ENCODE measurements at regions not wholly inside any gene's neighbourhood (a gene's known extent, or its start where the extent isn't known, plus 50 kb on each side); places are given as distances from the start of the nearest gene placed in this dataset.

DNA sequence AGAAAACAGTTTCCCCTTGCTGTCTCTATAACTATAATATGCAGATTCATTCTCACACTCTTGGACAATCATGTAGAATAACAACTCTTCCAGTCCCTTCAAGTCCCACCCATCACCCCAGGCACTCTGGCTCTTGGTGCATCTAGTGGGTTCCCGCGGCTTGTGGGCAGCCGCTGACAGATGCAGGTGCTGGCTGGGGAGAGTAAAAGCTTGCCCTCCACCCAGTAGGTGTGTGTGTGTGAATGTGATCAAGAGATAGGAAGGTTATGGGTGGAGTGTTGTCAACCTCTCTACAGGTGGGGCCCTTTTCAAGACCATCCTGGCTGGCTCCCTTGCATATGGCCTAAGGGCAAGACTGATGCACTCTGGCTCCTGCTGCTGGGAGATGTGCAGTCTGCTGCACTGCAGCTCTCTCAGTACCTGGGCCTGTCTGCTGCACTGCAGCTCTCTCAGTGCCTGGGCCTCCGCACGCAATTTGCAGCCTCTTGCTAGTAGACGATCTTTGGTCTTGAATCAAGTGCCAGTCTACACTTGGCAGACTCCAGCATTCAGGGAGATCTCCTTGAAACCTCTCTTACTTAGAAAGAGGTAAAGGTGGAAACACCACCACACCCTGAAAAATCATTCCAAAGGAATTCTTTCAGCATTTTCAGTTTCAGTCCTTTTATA, 189.7 kb upstream of the GDNF start:
- DNase-seq (ENCODE audit: low spot score), result no peak

GRCh38 chr5:38023799-38024198, 184.0 kb upstream of the GDNF start:
- no peak for DNase-seq (ENCODE audit: low spot score)

DNA sequence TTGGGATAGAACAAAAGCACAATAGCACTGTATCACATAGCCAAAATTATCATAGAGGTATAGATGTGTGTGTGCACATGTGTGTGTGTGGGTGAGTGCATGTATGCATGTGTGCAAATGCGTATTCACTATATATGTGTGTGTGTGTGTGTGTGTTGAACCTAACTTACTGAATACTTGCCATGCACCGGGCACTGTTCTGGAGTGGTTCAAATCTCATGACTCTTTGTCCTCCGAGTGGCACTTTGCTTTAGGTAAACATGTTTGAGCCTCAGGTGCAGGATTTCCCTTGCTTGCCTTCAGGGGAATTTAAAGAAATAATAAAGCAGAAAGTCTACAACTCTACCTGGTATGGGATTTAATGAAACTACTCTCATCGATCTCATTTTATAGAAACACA, 183.5 kb upstream of the GDNF start:
- DNase-seq (ENCODE audit: low spot score), result no peak

DNA sequence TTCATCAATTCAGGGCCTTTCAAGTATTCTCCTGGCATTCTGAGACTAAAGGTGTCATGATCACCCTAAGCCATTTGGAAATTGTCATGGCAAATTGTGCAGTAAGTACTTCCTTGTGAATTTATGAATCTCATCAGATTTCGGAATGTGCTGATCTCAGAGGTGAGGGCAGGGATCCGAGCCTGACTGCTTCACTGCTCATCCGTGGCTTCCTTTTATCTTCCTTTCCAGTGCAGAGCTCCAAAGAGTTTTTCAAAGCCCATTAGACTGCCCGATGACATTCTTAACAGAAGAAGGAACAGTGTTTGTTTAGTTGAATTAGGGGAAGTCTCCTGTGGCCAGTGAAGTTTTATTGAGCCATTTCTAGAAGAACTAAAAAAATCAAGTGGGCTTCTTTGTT, 182.8 kb upstream of the GDNF start:
- DNase-seq (ENCODE audit: low spot score), result no peak

DNA sequence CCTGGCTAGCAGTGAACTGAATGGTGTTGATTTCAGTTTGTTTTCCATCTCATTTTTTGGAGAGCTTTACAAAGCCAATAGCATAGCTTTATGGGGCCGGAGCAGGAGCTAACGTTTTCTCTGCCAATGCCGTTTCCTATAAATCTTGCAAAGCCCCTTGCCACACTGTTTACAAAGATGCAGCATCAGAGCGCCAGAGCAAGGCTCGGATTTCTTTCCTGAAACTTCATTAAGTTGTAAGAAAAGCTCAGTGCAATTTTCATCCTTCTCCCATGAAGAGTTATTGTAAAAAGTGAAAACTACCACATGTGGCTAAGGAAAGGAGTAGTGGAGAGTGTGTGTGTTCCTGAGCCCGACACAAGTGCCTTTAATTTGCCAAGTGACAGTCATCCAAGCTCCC, 178.2 kb upstream of the GDNF start:
- DNase-seq (ENCODE audit: low spot score), result no peak

- DNase-seq (ENCODE audit: low spot score), result no peak
Measured at GRCh38 chr5:38013107-38013506, 173.3 kb upstream of the GDNF start.

- DNase-seq (ENCODE audit: low spot score), result no peak
Measured at GRCh38 chr5:38011668-38012188, 171.9 kb upstream of the GDNF start.

DNA sequence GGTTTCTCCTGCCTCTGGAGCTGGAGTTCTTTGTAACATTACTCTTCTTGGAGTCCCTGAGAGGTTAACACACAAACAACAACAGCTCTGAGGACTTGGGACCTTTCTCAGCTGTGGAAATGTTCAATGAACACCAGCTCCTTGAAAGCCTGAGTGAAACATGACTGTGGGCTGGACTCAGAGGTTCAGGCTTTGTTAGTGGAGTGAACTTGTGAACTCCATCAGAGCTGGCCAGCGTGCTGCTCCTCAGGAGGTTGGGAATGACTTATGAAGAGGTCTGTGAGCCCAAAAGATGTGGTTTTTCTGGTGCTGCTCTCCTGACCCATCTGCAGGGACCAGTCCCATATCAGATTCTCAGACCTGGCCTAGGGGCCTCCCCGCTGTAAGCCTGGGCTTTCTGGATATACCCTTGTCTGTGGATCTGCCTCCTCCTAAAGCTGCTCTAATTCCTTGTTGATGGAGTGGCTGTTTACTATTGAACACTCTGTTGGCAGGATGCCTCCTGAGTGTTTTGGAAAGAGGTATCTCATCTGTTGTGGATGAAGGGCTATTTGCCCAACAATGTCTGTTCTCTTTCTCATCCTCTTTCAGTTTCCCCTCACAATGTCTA, 170.0 kb upstream of the GDNF start:
- no peak for DNase-seq (ENCODE audit: low spot score)

DNA sequence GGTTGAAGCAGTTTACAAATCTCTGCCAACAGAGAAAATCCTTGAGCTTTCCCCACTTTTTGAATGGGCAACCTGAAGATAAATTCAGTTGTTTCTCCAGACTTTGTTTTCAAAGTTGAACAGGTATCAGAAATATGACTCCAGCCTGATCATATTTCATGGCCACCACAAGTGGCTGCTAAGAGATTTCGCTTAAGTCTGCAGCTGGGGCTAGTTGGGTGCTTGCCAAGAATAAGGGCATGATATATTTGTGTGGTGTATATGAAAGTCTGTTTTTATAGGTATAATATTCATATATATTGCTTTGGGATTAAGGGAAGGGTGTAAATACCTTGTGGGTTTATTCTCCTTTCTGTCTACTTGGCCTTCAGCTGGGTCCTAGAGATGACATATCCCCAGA, 168.4 kb upstream of the GDNF start:
- DNase-seq (ENCODE audit: low spot score), result no peak

GRCh38 chr5:37999593-37999992, 159.8 kb upstream of the GDNF start:
- DNase-seq (ENCODE audit: low spot score), result no peak

DNA sequence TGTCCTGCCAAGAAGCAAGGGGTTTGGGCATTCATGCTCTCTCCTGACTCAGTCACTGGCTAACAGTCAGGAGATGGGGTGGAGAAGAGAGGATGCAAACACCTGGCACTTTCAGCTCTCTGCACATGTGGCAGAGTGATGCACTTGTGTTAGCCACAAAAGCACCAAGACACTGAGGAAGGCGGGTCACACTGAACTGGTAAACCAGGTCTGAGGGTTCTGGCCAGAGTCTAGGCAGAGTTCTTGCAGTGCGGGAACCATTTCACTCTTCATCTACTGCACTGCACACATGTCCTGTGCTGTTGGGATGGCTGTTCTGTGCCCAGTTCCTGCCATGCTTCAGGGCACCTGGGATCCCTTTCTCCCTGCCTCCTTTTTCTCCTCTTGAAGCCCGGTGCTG, 157.1 kb upstream of the GDNF start:
- DNase-seq (ENCODE audit: low spot score), result no peak

- DNase-seq (ENCODE audit: low spot score), result no peak
Measured at GRCh38 chr5:37994729-37995128, 154.9 kb upstream of the GDNF start.

GRCh38 chr5:37991301-37992299, 151.8 kb upstream of the GDNF start:
- no peak for DNase-seq (ENCODE audit: low spot score)

DNA sequence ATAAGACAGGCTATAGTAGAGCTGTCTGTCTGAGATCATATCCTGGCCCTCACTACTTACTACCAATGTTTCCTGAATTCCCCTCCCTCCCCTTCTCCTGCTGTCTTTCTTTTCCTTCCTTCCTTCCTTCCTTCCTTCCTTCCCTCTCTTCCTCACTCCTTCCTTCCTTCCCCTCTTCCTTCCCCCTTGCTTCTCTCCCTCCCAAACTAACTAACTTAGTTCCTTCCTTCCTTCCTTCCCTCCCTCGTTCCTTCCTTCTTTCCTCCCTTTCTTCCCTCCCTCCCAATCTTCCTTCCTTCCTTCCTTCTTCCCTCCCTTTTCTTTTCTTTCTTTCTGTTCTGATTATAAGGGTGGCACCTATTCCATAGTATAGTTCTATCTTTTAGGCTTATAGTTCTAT, 150.0 kb upstream of the GDNF start:
- DNase-seq (ENCODE audit: low spot score), result no peak

DNA sequence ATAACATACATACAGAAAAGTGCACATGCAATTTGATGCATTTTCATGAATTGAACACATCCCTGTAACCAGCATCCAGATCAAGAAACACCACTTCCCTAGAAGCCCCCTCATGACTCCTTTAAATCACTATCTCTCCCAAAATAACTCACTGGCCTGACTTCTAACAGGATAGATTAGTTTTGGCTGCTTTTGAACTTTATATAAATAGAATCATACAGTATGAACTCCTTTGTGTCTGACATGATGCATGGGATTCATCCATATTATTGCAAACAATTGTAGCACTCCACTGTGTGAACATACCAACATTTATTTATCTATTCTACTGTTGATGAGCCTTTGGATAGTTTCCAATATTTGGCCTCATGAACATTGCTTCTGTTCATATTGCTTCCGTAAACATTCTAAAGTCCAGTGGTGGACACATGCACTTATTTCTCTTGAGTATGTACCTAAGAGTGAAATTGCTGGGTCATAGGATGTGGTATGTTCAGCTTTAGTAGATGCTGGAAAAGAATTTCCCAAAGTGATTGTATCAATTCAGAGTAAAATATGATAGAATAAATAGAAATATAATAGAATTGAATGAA, 148.7 kb upstream of the GDNF start:
- DNase-seq (ENCODE audit: low spot score), result no peak

GRCh38 chr5:37984300-37984699, 144.5 kb upstream of the GDNF start:
- no peak for DNase-seq (ENCODE audit: low spot score)

DNA sequence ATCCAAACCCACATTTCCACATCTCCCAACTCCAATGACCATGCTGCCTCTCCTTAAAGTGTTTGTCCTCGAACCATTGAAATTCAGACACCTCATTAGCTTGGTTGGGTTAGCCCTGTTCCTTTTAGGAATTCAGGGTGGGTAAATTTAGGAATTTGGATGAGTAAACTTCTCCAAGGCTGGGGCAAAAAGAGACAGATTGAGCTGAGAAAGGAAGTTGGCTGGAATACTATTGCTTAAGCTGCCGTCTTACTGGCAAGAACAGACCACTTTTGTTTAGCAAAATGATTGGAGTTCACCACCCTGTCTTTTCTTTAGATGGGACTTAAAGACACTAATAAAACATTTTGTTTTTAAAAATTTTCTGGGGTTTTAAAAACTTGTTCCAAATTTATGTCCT, 143.6 kb upstream of the GDNF start:
- DNase-seq (ENCODE audit: low spot score), result no peak

DNA sequence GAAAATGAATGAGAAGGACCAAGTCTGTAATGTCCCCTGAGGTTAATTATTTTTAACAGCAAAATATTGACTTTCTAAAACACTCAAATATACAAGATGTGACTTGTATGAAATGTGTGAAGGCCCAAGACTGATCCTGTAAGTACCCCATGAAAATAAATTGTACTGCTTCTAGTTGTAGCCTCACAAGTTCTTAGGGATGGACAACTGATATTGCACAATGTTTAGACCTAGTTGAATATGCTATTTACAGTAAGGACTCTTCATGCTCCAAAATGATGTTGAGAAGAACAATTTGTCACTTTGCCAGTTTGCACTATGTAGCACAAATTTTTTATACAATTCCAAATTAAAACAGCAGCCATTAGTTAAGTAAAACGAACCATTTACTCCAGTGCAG, 139.7 kb upstream of the GDNF start:
- no peak for DNase-seq (ENCODE audit: low spot score)

DNA sequence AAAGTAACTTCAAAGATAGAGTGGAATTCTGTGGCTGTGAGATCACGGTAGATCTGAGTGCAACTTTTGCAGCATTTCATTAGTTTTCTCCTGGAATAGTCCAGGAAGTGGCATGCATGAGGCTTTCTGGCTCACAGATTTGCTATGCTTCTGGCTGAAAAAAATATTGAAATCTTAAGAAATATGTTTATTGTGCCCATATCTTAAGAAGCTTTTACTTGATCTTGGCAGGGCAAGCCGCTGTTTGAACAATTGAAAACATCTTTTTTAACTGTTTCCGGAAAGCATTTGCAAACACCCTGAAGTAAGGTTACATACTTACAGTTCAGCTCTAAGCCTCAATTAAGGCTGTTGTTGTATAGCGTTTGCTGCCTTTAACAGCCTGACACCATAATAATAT, 135.7 kb upstream of the GDNF start:
- DNase-seq (ENCODE audit: low spot score), result no peak

DNA sequence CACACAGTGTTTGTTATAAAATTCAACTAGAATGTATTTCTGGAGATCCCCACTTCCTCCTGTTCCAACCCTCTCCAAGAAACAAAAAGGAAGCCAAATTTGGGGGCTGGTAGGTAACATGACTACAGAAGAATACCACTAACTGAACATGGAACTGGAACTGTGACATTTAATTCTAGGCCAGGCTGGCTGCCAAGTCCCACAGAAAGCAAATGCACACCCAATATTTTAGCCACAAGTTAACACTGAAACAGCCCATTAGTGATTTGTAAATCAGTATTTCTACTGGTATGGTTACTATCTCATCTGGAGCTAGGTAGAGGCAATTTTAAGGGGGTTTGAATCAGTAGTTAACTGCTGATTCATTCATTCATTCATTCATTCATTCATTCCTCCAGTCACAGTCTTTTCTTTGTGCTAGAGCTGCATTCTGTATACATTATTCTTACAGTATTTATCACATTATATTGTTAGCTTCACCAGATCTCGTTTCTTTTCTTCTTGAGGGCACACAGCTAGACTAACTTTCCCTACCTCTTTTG, 131.7 kb upstream of the GDNF start:
- no peak for DNase-seq (ENCODE audit: low spot score)

DNA sequence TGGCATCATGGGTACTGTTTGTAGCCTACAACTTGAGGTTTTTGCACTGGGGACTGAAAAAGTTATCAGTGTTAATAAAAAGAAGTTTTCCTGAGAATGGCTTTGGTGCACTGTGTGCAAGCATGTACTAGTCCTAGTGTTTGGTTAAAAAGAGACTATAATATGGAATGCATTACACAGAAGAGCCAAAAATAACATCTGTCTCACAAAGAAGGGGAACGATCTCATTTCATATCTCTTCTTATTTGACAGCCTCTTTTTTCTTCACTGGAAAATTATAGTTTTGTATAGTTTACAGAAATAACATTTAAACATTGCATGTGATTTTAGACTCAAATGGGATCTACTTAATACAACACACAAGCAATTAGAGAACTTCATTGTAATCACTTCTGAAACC, 127.0 kb upstream of the GDNF start:
- no peak for DNase-seq (ENCODE audit: low spot score)

DNA sequence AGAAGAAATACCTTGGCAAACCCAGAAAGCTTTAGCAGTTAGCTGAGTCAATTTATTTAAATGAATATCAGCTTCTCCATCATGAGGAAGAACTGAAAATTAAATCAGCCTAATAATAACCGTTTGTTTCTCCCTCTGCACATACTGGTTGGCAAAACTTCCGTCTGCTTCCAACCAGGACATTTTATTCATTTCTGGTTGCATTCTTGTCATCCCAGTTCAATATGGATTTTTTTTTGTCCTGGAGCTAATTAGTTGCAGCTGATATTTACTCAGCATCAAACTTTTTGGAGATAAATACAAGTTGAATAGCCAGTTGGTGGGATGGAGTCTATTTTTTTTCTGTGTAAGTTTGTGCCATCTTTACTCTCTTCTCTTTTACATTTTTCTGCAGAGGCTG, 126.5 kb upstream of the GDNF start:
- no peak for DNase-seq (ENCODE audit: low spot score)
